NB4 (cell line): ENCODE measurements at regions not wholly inside any gene's neighbourhood (a gene's known extent, or its start where the extent isn't known, plus 50 kb on each side); places are given as distances from the start of the nearest gene placed in this dataset.

Source experiments
- POLR2A ChIP-seq: IDR thresholded peaks from 2 replicates; pipeline ENCODE4 v1.6.1; 2011; ENCODE audit warnings: mild to moderate bottlenecking; ENCODE audit not compliant: insufficient read length; ENCODE audit errors: extremely low read depth
- TF ChIP-seq, protein P1 (sequence below): IDR thresholded peaks from one replicate; pipeline ENCODE4 v1.5.1; 2012; ENCODE audit warnings: low read depth, low read length
- TF ChIP-seq, protein P2 (sequence below): IDR thresholded peaks from 2 replicates; pipeline ENCODE4 v1.6.1; 2011; ENCODE audit warnings: low read depth, low read length

DNA sequence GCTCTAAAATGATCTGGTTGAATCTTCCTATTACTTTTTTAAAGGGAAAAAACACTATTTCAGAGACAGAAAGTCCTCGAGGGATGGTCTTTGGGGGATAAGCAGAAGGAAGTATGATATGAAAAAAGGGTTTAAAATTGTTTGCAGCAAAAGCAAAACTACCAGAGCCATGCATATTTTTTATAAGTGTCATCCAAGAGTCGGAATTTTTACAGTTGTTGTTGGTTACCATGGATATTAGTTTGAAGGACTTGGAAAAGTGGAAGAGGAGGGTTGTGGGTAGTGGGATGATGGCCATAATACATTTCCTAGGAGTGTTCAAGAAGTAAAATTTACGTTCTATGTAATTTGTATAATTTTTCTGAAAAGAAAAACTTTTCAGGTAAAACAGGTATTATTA lies 134.4 kb downstream of the PCDH7 start:
- TF ChIP-seq, protein P1, sequence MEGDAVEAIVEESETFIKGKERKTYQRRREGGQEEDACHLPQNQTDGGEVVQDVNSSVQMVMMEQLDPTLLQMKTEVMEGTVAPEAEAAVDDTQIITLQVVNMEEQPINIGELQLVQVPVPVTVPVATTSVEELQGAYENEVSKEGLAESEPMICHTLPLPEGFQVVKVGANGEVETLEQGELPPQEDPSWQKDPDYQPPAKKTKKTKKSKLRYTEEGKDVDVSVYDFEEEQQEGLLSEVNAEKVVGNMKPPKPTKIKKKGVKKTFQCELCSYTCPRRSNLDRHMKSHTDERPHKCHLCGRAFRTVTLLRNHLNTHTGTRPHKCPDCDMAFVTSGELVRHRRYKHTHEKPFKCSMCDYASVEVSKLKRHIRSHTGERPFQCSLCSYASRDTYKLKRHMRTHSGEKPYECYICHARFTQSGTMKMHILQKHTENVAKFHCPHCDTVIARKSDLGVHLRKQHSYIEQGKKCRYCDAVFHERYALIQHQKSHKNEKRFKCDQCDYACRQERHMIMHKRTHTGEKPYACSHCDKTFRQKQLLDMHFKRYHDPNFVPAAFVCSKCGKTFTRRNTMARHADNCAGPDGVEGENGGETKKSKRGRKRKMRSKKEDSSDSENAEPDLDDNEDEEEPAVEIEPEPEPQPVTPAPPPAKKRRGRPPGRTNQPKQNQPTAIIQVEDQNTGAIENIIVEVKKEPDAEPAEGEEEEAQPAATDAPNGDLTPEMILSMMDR, result no peak
- TF ChIP-seq, protein P2, sequence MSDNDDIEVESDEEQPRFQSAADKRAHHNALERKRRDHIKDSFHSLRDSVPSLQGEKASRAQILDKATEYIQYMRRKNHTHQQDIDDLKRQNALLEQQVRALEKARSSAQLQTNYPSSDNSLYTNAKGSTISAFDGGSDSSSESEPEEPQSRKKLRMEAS, result no peak
- TF ChIP-seq POLR2A, result no peak
